B cell (primary cell): ENCODE measurements at regions not wholly inside any gene's neighbourhood (a gene's known extent, or its start where the extent isn't known, plus 50 kb on each side); places are given as distances from the start of the nearest gene placed in this dataset.

ENCODE experiments used
- ATAC-seq: fragments of 200-7000 bp; cut with Tn5 transposase; one replicate; pipeline ENCODE4 v1.10.0; 2021; ENCODE audit warnings: low read depth, mild to moderate bottlenecking, moderate number of reproducible peaks, moderate library complexity
- CTCF ChIA-PET: fragments of 350-600 bp; sonication (Branson Sonifier 250); formaldehyde crosslinking; loops from one replicate; lab custom pipeline; 2021; ENCODE audit warnings: antibody characterized with exemption, inconsistent platforms; lab: Charles Lee
- POLR2A ChIA-PET: fragments of 350-600 bp; sonication (Branson Sonifier 250); formaldehyde crosslinking; loops from one replicate; lab custom pipeline; 2021; ENCODE audit warnings: antibody characterized with exemption; lab: Charles Lee
- DNase-seq: peaks from one replicate; pipeline ENCODE4 v3.0.0; 2013
- H2AFZ ChIP-seq: 2 replicates; pipeline ENCODE4 v1.6.1; 2012; ENCODE audit warnings: mild to moderate bottlenecking, low read depth, low read length; ENCODE audit not compliant: insufficient read depth, poor library complexity, severe bottlenecking
- H3K27ac ChIP-seq, 2 donors: 1 replicate in 1 of 2; 2 replicates in 1 of 2; pipeline ENCODE4 v1.5.1; 2012 to 2013; ENCODE audit warnings: low read length in 2 of 2, mild to moderate bottlenecking in 2 of 2, moderate library complexity in 1 of 2
- H3K27me3 ChIP-seq, 4 experiments: fragments of 200-600 bp in 1 of 4; sonication (generic) in 1 of 4; replicated peaks in 1 of 4; 1 replicate in 2 of 4; 2 replicates in 2 of 4; pipeline versions ENCODE4 v1.6.1 to v1.7.0; 2013 to 2016; ENCODE audit warnings: low read length in 3 of 4, mild to moderate bottlenecking in 2 of 4, mixed read lengths in 1 of 4, moderate library complexity in 1 of 4; ENCODE audit not compliant: insufficient read depth in 4 of 4, control insufficient read depth in 3 of 4; ENCODE audit errors: control extremely low read depth in 1 of 4
- H3K36me3 ChIP-seq, 2 experiments: replicated peaks in 1 of 2; 1 replicate in 1 of 2; 2 replicates in 1 of 2; pipeline versions ENCODE4 v1.6.1 to v1.7.1; 2013; ENCODE audit warnings: low read length in 1 of 2; ENCODE audit not compliant: insufficient read depth in 2 of 2, control insufficient read depth in 1 of 2; ENCODE audit errors: control extremely low read depth in 1 of 2, extremely low read depth in 1 of 2
- H3K4me1 ChIP-seq, 2 donors: fragments of 200-600 bp in 1 of 2; sonication (generic) in 1 of 2; 1 replicate in 1 of 2; 2 replicates in 1 of 2; pipeline versions ENCODE4 v1.5.1 to v1.6.1; 2013 to 2017; ENCODE audit warnings: low read length in 2 of 2; ENCODE audit not compliant: control insufficient read depth in 2 of 2, insufficient read depth in 2 of 2
- H3K4me2 ChIP-seq: replicated peaks from 2 replicates; pipeline ENCODE3; 2012; ENCODE audit warnings: mild to moderate bottlenecking, low read depth, low read length; ENCODE audit not compliant: poor library complexity, severe bottlenecking
- H3K4me3 ChIP-seq, 5 experiments: fragments of 200-600 bp in 1 of 5; sonication (generic) in 1 of 5; 1 replicate in 3 of 5; 2 replicates in 2 of 5; pipeline versions ENCODE4 v1.5.1 to v1.7.0; 2011 to 2016; ENCODE audit warnings: low read length in 4 of 5, mild to moderate bottlenecking in 4 of 5, low read depth in 2 of 5, control low read depth in 1 of 5, moderate library complexity in 1 of 5; ENCODE audit not compliant: insufficient read depth in 1 of 5; ENCODE audit errors: control extremely low read depth in 1 of 5, extremely low read depth in 1 of 5
- H3K79me2 ChIP-seq: fragments of 200-600 bp; sonication (generic); one replicate; pipeline ENCODE4 v1.6.0; 2016; ENCODE audit warnings: low read length; ENCODE audit not compliant: control insufficient read depth, insufficient read depth
- H3K9ac ChIP-seq: fragments of 200-600 bp; sonication (generic); 2 replicates; pipeline ENCODE4 v1.6.1; 2017; ENCODE audit warnings: mild to moderate bottlenecking, low read length, moderate library complexity
- H3K9me3 ChIP-seq, 3 donors: one replicate each; pipeline versions ENCODE4 v1.6.1 to v1.7.1; 2013; ENCODE audit warnings: low read length in 2 of 3; ENCODE audit not compliant: control insufficient read depth in 2 of 3, insufficient read depth in 1 of 3; ENCODE audit errors: control extremely low read depth in 1 of 3
- H4K20me1 ChIP-seq: 2 replicates; pipeline ENCODE4 v1.6.0; 2012; ENCODE audit warnings: mild to moderate bottlenecking, low read length; ENCODE audit not compliant: insufficient read depth, control insufficient read depth, poor library complexity, severe bottlenecking
- H3K27ac Mint-ChIP-seq: one replicate; pipeline ENCODE4 v1.8.0; 2021; ENCODE audit warnings: mixed read lengths
- H3K27me3 Mint-ChIP-seq: one replicate; pipeline ENCODE4 v1.8.0; 2021; ENCODE audit warnings: mixed read lengths
- H3K4me1 Mint-ChIP-seq: one replicate; pipeline ENCODE4 v1.8.0; 2021; ENCODE audit warnings: mixed read lengths
- H3K4me3 Mint-ChIP-seq: one replicate; pipeline ENCODE4 v1.8.0; 2021; ENCODE audit warnings: mixed read lengths
- H3K9me3 Mint-ChIP-seq: one replicate; pipeline ENCODE4 v1.8.0; 2022; ENCODE audit warnings: mixed read lengths; ENCODE audit not compliant: insufficient read depth
- EZH2 ChIP-seq: IDR thresholded peaks from 2 replicates; pipeline ENCODE4 v1.6.1; 2012; ENCODE audit warnings: borderline replicate concordance, low read depth, mild to moderate bottlenecking, moderate library complexity, low read length; ENCODE audit not compliant: insufficient read depth, poor library complexity, severe bottlenecking
- WGBS: methylation state at CpG from one replicate; pipeline ENCODE4 v1.1.5; 2013; ENCODE audit warnings: missing lambda C conversion rate; ENCODE audit not compliant: insufficient coverage; 5-methylcytosine and 5-hydroxymethylcytosine counted together
- intact Hi-C: fragments of 100-400 bp; cut with micrococcal nuclease; formaldehyde crosslinking; loops from one replicate; pipeline ENCODE4 v1.10.0; 2022
- TF ChIP-seq, protein P1 (sequence below): fragments of 200-600 bp; IDR thresholded peaks from one replicate; pipeline ENCODE4 v1.8.0; 2022; ENCODE audit warnings: antibody characterized with exemption, mild to moderate bottlenecking

DNA sequence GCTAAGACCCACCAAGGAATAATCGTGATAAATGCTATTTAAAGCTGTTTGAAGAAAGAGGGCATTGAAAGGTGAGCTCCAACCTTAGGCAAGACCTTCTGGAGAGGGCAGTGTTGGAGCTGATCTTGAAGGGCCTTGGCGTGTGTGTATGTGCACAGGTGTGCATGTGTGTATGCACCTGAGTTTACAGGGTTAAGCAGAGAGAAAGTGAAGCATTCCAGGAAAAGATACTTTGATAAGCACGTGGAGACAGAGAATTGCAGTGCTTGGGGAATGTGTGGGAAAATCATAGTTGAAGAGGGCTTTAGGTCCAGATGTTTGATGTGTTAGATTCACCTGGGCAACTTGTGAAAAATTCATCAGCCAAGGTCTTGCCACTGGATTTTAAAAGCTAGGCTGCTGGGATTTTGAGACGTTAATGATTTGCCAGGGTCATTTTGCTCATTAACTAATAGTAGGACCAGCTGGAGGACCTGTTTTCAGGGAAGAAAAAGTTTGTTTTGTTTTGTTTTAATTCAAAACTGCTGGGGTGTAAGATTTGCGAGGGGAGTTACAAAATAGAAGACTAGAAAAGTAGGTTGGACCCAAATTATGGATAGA is 78.3 kb upstream of the ANKRD55 start:
- WGBS, result 77% methylated on average over 5 of the region's 5 CpGs
- Mint-ChIP-seq H3K9me3 (peaks cover 2% of the 10 kb centered on the region), H3K27ac (no peak overlapping the region), H3K4me1 (peaks cover 27% of the 10 kb centered on the region), H3K27me3 (no peaks in the 10 kb centered on the region), H3K4me3 (no peak overlapping the region)
- no peak for DNase-seq
- Histone ChIP-seq H3K4me2 (no peak overlapping the region), H3K27ac (no peak overlapping the region), H3K27me3 (no peaks in the 10 kb centered on the region), H3K36me3 (no peaks in the 10 kb centered on the region), H3K9me3 (peaks cover 0 to 4% (median 0%) of the 10 kb centered on the region in 3 donors), H4K20me1 (no peaks in the 10 kb centered on the region), H3K79me2 (no peaks in the 10 kb centered on the region), H3K9ac (no peak overlapping the region), H3K4me1 (peaks cover 13 to 25% of the 10 kb centered on the region in 2 donors), H3K4me3 (no peak overlapping the region), H2AFZ (peak overlapping the region; percentile 49)
- intact Hi-C loops, result loop anchor here (2.0 to 10.0 kb wide), 3 partner anchors 17 to 526 kb away; no protein-coding TSS in a partner anchor
- ChIA-PET POLR2A (no interaction called here), CTCF (interaction anchor here (0.9 to 2.2 kb wide), 2 partner anchors 22 to 40 kb away, joined by 3 to 9 read pairs; no protein-coding TSS in a partner anchor)
- TF ChIP-seq, protein P1, sequence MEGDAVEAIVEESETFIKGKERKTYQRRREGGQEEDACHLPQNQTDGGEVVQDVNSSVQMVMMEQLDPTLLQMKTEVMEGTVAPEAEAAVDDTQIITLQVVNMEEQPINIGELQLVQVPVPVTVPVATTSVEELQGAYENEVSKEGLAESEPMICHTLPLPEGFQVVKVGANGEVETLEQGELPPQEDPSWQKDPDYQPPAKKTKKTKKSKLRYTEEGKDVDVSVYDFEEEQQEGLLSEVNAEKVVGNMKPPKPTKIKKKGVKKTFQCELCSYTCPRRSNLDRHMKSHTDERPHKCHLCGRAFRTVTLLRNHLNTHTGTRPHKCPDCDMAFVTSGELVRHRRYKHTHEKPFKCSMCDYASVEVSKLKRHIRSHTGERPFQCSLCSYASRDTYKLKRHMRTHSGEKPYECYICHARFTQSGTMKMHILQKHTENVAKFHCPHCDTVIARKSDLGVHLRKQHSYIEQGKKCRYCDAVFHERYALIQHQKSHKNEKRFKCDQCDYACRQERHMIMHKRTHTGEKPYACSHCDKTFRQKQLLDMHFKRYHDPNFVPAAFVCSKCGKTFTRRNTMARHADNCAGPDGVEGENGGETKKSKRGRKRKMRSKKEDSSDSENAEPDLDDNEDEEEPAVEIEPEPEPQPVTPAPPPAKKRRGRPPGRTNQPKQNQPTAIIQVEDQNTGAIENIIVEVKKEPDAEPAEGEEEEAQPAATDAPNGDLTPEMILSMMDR, result no peak
- no peak for TF ChIP-seq EZH2
- no peak for ATAC-seq

GRCh38 chr5:56310711-56311204 is 77.6 kb upstream of the ANKRD55 start:
- no peak overlapping the region for H3K4me3 ChIP-seq
- no peaks in the 10 kb centered on the region for H4K20me1 ChIP-seq
- no peak for DNase-seq
- POLR2A ChIA-PET, result no interaction called here
- no peak overlapping the region for H2AFZ ChIP-seq
- intact Hi-C loops, result loop anchor here (2.0 to 10.0 kb wide), 3 partner anchors 18 to 527 kb away; no protein-coding TSS in a partner anchor
- peaks cover 0 to 8% (median 0%) of the 10 kb centered on the region in 3 donors for H3K9me3 ChIP-seq
- Mint-ChIP-seq H3K27me3 (no peaks in the 10 kb centered on the region), H3K9me3 (peaks cover 7% of the 10 kb centered on the region), H3K27ac (no peak overlapping the region), H3K4me3 (no peak overlapping the region), H3K4me1 (peaks cover 25% of the 10 kb centered on the region)
- H3K4me2 ChIP-seq, result no peak overlapping the region
- CTCF ChIA-PET, result interaction anchor here (1.3 to 2.2 kb wide), 2 partner anchors 39 to 525 kb away, joined by 3 to 9 read pairs; no protein-coding TSS in a partner anchor
- no peaks in the 10 kb centered on the region for H3K36me3 ChIP-seq
- TF ChIP-seq, protein P1, result no peak
- no peak for TF ChIP-seq EZH2
- no peak overlapping the region for H3K27ac ChIP-seq
- H3K4me1 ChIP-seq, result peaks cover 7 to 18% of the 10 kb centered on the region in 2 donors
- H3K27me3 ChIP-seq, result no peaks in the 10 kb centered on the region
- H3K79me2 ChIP-seq, result no peaks in the 10 kb centered on the region
- ATAC-seq, result no peak
- H3K9ac ChIP-seq, result no peak overlapping the region
- WGBS, result 90% methylated on average over 2 of the region's 7 CpGs
